Activated CD4-positive, alpha-beta T cell treated with anti-CD3 and anti-CD28 coated beads, Interleukin-2, amount 50 U/mL, for 24 hours (primary cell): ENCODE measurements at regions not wholly inside any gene's neighbourhood (a gene's known extent, or its start where the extent isn't known, plus 50 kb on each side); places are given as distances from the start of the nearest gene placed in this dataset.
"Not testable (repeated sequence)": the region's sequence is repeated elsewhere in the genome, so short reads cannot be mapped to it uniquely, and the experiment has no call there.

Source experiments
- DNase-seq, 2 donors: peaks; one replicate each; pipeline ENCODE4 v3.0.0-alpha.2; 2020; ENCODE audit warnings: low read depth in 1 of 2, low spot score in 1 of 2

DNA sequence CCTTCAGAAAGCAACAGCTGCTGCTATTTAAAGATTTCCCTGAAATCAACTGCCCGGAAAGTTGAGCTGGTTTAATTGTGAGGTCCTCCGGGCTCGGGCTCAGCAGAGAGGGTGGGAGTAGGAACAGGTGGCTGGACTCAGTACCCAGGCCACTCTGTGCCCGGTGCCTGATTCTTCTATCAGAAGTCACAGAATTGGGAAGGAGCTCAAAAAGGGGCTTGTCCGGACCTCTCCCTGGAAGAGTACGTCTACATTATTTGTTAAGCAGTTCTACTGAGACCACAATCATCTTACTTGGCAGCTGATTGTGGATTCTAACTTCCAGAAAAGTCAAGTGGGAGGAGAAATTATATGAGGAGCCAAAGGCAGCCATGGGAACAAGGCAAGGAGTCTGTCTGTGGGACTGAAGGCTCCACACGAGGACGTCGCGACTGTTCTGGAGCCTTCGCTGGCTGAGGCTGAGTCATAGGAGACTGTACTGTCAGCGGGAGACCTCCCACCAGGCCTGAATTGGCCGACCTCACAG is 91.7 kb upstream of the ANKRD10 start:
- no peak for DNase-seq

DNA sequence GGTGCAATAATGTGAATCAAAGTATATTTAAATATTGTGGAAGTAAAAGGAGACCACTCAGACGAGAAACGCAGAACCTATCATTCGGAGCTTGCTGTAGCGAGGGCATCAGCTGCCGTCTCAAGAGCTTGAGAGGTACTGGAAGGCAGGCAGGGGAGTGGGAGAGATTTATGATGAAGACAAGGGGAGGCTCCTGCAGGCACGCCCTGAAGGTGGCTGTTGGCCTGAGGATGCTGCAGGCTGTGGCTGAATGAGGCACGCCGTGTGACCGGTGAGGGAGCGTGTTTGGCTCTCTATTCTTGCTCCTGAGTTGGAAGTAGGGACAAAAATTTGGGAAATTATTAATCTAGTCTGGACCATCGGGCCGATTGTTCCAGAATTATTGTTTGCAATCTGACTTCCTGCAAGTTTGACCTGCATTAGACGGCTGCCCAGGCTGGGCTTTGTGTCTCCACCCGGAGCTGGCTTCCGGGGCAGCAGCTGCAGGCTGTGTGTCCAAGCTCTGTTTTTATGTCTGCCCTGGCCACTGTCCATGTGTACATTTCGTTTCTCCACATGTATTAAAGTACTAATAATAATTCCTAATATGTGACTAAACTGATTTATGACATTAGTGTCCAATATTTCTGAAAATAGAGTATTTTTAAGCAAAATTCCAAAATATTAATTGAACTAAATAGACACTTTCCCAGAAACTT is 91.1 kb upstream of the ANKRD10 start:
- no peak for DNase-seq

GRCh38 chr13:111005364-111005763 is 90.5 kb upstream of the ANKRD10 start:
- DNase-seq: no peak

DNA sequence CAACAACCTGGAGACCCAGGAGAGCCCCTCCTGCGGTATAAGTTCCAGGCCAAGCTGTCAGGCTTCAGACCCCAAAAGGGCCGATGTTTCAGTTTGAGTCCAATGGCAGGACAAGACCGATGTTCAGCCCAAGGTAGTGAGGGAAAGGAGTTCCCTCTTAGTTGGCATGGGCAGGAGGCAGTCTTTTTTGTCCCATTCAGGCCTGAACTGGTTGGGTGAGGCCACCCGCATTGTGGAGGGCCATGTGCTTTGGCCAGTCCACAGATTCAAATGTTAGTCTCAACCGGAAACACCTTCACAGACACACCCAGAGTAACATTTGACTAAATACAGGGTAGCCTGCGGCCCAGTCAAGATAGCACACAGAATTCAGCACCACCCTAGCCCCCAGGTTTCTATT is 89.6 kb upstream of the ANKRD10 start:
- DNase-seq: no peak

DNA sequence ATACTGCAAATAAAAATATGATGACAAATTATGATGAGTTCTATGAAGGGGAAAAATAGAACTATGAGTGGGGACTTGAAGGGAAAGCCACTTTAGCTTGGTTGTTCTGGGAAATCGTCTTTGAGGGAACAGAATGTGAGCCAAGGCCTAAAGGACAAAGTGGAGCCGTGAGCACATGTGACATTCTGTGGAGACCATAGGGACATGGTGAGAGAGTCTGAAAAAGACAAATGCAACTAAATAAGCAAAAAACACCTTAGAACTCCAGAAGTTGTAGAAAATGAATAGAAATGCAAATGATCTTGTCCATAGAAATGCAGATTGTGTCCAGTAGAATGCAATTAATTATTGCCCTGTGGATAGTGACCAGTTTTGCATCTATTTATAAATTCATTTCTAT is 86.8 kb upstream of the ANKRD10 start:
- no peak for DNase-seq

DNA sequence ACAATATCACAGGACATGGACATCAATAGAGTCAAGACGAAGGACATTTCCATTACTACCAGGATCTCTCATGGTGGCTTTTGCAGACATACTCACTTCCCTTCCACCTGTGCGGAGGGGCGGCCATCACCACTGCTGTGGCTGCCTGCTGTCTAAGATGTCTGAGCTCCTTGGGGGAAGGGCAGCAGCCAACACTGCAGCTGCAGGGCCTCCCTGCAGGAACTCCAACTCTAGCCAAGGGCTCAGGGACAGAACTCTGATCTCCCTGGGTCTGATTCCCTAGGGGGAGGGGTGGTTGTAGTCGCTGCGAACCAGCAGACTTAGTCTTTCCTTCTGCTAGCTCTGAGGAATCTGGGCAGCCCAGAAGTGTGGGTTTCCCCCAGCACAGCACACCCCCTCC is 78.9 kb upstream of the ANKRD10 start:
- DNase-seq: no peak

DNA sequence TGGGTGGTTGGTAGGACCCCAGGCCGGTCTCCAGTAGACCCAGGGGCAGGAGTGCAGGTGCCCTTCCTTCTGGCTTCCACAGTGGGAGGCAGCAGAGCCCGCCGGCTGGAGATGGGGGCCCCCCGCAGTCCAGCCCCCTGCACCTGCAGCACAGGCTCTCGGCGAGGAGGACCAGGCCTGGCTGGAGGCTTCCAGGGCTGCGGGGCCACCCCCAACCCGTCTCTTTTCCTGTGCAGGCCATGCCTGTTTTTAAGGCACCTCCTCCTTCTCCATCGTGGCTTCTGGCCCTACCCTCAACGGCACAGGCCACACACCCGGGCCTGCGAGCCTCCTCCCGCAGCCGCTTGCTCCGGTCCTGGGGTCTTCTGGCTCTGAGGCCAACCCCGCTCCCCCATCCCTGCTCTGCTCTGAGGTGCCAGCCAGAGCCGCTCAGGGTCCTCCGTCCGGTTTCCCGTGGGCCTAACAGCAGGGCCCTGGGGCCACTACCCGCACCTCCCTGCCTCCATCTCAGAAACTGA is 77.2 kb upstream of the ANKRD10 start:
- no peak for DNase-seq

DNA sequence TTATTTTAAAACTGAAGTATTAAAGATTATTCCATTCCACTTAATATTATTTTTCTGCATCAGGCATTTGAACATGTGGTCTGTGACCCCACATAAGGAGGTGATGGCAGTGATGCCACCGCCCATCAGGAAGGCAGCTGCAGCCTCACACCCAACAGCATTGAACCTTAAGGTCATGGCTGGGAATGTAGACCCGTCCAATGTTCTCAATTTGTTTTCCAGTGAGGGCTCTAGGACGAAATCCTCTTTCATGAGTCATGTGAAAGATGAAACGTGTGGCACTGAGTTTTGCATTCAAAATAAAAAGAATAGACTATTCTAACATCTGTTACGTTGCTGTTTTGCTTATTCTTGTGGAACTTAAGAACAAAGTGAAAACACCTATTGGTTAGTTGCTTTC is 74.5 kb upstream of the ANKRD10 start:
- no peak for DNase-seq

DNA sequence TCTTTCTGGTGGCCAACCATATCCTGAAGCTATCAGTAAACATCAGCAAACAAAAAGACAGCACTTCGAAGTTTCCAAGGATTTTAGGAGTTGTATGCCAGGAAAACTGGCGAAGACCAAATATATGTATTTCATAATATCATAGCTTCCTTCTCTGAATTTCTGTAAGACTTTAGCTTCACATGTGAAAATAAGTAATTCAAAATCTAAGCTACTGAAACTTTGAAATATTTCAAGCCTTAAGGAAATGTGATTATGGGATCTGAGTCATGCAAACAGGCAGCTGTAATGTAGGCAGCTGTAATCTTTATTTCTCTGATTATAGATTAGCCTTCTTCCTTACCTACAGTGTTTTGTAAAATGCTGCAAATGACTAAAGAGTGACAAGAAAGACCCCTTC is 70.7 kb upstream of the ANKRD10 start:
- no peak for DNase-seq

- DNase-seq: no peak
Observed at GRCh38 chr13:110984798-110985197, 69.9 kb upstream of the ANKRD10 start.

DNA sequence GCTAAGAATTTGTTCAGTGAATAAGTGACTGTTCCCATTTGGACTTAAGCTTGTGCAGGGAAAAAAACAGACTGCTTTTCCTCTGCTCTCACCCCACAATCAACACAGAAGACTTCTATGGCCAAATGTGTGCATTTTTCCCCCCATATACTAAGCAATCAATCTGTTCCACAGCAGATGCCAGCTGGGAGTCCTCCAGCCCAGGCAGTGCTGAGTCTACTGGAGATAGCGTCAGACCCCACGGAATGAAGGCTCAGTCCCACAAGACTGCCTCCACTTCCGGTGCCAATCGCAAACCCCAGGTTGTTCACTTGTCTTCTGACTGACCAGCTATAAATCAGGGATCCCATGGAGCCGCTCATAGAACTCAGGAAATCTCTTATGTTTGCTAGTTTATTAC is 69.5 kb upstream of the ANKRD10 start:
- DNase-seq: no peak

DNA sequence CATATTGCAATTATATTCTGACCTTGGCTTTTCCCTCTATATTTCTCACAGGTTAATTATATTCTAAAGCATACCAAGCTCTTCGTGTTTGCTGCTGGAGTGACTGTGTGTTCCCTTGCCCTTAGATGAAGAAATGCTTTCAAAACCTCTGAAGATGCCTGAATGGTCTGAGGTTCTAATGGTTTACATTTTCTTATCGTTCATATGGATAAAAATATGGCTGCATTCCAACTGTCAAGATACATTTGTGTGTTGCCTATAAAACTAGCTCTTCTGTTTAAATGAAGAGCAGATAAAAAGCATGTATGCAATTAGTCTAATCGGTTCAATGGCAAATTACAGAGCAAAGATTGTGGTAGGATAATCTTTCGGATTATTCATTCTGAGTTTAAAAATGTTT is 68.4 kb upstream of the ANKRD10 start:
- DNase-seq: no peak

GRCh38 chr13:110981379-110981778 is 66.5 kb upstream of the ANKRD10 start:
- DNase-seq: no peak

DNA sequence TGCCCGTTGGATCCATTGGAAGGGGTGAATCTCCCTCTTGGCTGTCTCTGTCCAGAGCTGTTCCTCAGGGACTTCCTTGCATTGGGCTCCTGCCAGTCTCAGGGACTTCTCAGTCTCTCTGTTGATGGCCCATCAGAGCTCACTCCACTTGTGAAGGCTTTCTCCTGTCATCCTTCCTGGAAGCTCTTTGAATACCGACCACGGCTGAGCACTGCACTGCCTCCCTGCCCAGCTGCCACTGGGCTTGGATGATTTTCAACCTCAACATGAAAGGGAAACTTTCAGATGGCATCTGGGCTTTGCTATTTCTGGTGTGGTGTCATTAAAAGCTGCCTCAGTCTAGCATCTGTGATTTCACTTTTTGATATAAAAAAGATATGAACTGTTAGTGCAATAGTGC is 66.1 kb upstream of the ANKRD10 start:
- DNase-seq: no peak

GRCh38 chr13:110979149-110979548 is 64.3 kb upstream of the ANKRD10 start:
- DNase-seq: not testable (repeated sequence)

- no peak for DNase-seq
Observed at GRCh38 chr13:110978390-110978789, 63.5 kb upstream of the ANKRD10 start.

- no peak for DNase-seq
Observed at GRCh38 chr13:110976785-110977184, 61.9 kb upstream of the ANKRD10 start.

GRCh38 chr13:110973007-110973700 is 58.3 kb upstream of the ANKRD10 start:
- DNase-seq: no peak

GRCh38 chr13:110971486-110971885 is 56.6 kb upstream of the ANKRD10 start:
- no peak for DNase-seq

GRCh38 chr13:110967156-110967855 is 52.4 kb upstream of the ANKRD10 start:
- not testable (repeated sequence) for DNase-seq

DNA sequence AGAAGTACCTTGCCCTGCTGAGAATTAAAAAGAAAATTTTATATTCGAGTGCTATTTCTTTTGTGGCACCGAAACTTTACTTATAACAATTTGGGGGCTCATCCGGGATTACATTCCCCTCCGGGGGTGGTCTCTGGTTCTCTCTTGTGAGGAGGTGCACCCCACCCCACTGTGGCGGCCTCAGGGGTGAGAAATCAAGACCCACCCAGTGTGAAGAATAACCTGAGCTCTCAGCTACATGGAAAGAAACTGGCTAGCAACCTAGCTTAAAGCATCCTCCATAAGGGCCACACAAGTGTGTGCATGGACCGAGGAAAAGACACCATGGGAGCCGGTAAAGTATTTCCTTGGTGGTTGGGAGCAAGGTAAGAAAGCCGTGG is 50.9 kb upstream of the ANKRD10 start:
- DNase-seq: no peak
